ENCODE measurements at regions not wholly inside any gene's neighbourhood (a gene's known extent, or its start where the extent isn't known, plus 50 kb on each side); places are given as distances from the start of the nearest gene placed in this dataset.
A peak's percentile ranks its signal among the peaks of the same experiment; 100 is the strongest.

DNA sequence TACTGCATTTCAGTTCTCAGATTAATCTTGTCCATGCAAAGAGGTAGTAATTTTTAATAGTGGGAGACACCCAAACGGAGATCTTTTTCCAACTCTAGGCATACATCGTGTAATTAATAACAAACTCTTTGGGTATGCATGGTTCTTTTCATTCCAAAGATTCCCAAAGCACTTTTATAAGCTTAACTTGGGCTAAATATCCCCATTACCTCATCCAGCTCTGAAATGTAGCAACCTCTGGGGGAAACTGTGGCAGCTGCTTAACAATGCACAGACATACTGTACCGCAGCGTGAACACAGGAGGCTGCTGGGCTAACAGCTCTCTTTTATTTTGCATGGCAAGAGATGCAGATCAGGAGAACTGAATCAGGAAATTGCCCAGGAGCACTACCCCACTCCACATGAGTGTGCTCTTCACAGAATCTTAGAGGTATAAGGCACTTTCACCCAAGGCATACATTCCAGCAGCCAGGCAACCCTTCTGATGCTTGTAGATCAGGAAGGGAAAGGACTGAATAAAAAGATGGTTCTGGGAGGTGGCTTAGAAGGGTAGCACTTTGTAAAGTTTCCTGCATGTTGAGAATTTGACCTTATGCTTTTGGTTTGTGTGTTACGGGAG, 114.4 kb upstream of the GLI3 start:
- TF ChIP-seq, protein P1, sequence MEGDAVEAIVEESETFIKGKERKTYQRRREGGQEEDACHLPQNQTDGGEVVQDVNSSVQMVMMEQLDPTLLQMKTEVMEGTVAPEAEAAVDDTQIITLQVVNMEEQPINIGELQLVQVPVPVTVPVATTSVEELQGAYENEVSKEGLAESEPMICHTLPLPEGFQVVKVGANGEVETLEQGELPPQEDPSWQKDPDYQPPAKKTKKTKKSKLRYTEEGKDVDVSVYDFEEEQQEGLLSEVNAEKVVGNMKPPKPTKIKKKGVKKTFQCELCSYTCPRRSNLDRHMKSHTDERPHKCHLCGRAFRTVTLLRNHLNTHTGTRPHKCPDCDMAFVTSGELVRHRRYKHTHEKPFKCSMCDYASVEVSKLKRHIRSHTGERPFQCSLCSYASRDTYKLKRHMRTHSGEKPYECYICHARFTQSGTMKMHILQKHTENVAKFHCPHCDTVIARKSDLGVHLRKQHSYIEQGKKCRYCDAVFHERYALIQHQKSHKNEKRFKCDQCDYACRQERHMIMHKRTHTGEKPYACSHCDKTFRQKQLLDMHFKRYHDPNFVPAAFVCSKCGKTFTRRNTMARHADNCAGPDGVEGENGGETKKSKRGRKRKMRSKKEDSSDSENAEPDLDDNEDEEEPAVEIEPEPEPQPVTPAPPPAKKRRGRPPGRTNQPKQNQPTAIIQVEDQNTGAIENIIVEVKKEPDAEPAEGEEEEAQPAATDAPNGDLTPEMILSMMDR (IDR thresholded peaks at IDR 0.05; ENCODE audit: insufficient read depth, low read length, poor library complexity, severe bottlenecking): no peak
- Histone ChIP-seq H3K4me3 (ENCODE audit: low read depth, low read length) (no peak overlapping the region), H3K36me3 (ENCODE audit: control insufficient read depth, insufficient read depth, low read length) (no peaks in the 10 kb centered on the region), H3K27me3 (ENCODE audit: control insufficient read depth, insufficient read depth, low read length) (no peaks in the 10 kb centered on the region)
- no peak for DNase-seq (ENCODE audit: low read depth)

- H3K4me3 ChIP-seq (ENCODE audit: low read depth, low read length): no peak overlapping the region
- H3K36me3 ChIP-seq (ENCODE audit: control insufficient read depth, insufficient read depth, low read length): no peaks in the 10 kb centered on the region
- TF ChIP-seq, protein P1 (IDR thresholded peaks at IDR 0.05; ENCODE audit: insufficient read depth, low read length, poor library complexity, severe bottlenecking): no peak
- H3K27me3 ChIP-seq (ENCODE audit: control insufficient read depth, insufficient read depth, low read length): no peaks in the 10 kb centered on the region
- peak; percentile 19 for DNase-seq (ENCODE audit: low read depth)
Measured at GRCh38 chr7:42350801-42351200, 113.8 kb upstream of the GLI3 start.

DNA sequence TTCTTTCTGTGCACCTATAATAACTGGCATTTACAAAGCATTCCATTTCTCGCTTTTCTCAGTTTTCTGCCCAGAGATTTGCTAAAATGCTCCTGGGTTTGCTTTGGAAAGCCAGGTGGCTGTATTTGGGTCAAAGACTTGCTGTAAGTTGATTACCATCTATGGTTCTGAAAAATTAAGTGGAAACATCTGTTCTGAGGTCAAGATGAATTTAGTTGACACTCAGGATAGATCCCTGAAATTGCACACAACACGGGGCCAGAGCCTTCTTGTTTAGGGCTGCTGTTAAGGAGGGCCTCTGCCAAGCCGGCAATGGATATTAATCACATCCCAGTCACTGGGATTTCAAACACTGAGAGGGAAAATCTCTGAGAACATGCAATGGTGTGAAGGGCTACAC, 111.6 kb upstream of the GLI3 start:
- no peaks in the 10 kb centered on the region for H3K27me3 ChIP-seq (ENCODE audit: control insufficient read depth, insufficient read depth, low read length)
- no peaks in the 10 kb centered on the region for H3K36me3 ChIP-seq (ENCODE audit: control insufficient read depth, insufficient read depth, low read length)
- DNase-seq (ENCODE audit: low read depth): no peak
- TF ChIP-seq, protein P1 (IDR thresholded peaks at IDR 0.05; ENCODE audit: insufficient read depth, low read length, poor library complexity, severe bottlenecking): no peak
- no peak overlapping the region for H3K4me3 ChIP-seq (ENCODE audit: low read depth, low read length)

DNA sequence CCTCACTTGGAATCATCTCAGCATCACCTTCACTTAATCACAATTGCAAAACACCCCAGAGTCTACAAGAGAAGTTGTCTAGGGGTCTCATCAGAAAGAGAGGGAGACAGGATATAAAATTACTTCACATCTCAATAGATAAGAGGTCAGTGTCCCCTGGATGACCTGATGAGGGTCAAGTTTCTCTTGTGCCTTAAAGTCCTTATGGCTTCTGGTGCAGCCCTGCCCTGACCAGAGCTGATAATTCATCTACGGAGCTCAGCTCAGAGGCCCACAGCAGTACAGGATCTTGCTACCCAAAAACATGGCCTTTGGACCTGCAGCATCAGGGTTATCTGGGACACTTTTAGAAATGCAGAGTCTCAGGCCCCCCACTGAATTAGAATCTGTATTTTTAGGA, 111.1 kb upstream of the GLI3 start:
- no peak for DNase-seq (ENCODE audit: low read depth)
- no peaks in the 10 kb centered on the region for H3K27me3 ChIP-seq (ENCODE audit: control insufficient read depth, insufficient read depth, low read length)
- H3K36me3 ChIP-seq (ENCODE audit: control insufficient read depth, insufficient read depth, low read length): no peaks in the 10 kb centered on the region
- TF ChIP-seq, protein P1 (IDR thresholded peaks at IDR 0.05; ENCODE audit: insufficient read depth, low read length, poor library complexity, severe bottlenecking): no peak
- no peak overlapping the region for H3K4me3 ChIP-seq (ENCODE audit: low read depth, low read length)

- DNase-seq (ENCODE audit: low read depth): no peak
- no peaks in the 10 kb centered on the region for H3K27me3 ChIP-seq (ENCODE audit: control insufficient read depth, insufficient read depth, low read length)
- H3K36me3 ChIP-seq (ENCODE audit: control insufficient read depth, insufficient read depth, low read length): no peaks in the 10 kb centered on the region
- TF ChIP-seq, protein P1 (IDR thresholded peaks at IDR 0.05; ENCODE audit: insufficient read depth, low read length, poor library complexity, severe bottlenecking): no peak
- H3K4me3 ChIP-seq (ENCODE audit: low read depth, low read length): no peak overlapping the region
Measured at GRCh38 chr7:42347616-42348015, 110.6 kb upstream of the GLI3 start.

Data from kidney epithelial cell (primary cell).